GM19035 (cell line): ENCODE measurements at regions not wholly inside any gene's neighbourhood (a gene's known extent, or its start where the extent isn't known, plus 50 kb on each side); places are given as distances from the start of the nearest gene placed in this dataset.
"Not testable (repeated sequence)": the region's sequence is repeated elsewhere in the genome, so short reads cannot be mapped to it uniquely, and the experiment has no call there.

Experiments
- ATAC-seq: cut with Tn5 transposase; IDR thresholded peaks from one replicate; pipeline ENCODE4 v1.9.1; 2021; ENCODE audit not compliant: unreplicated experiment

- ATAC-seq = no peak
Observed at GRCh38 chr18:77329651-77330050, 80.0 kb downstream of the GALR1 start.

GRCh38 chr18:77334876-77335275, 85.2 kb downstream of the GALR1 start:
- no peak for ATAC-seq

GRCh38 chr18:77337604-77338003, 88.0 kb downstream of the GALR1 start:
- ATAC-seq = no peak

GRCh38 chr18:77339093-77339492, 89.4 kb downstream of the GALR1 start:
- ATAC-seq = no peak

GRCh38 chr18:77339623-77340022, 90.0 kb downstream of the GALR1 start:
- ATAC-seq = no peak

- no peak for ATAC-seq
Observed at GRCh38 chr18:77340815-77341214, 91.2 kb downstream of the GALR1 start.

GRCh38 chr18:77341527-77342325, 92.1 kb downstream of the GALR1 start:
- no peak for ATAC-seq

- ATAC-seq = no peak
Observed at GRCh38 chr18:77342736-77343135, 93.1 kb downstream of the GALR1 start.

- ATAC-seq = no peak
Observed at GRCh38 chr18:77343846-77344510, 94.3 kb downstream of the GALR1 start.

GRCh38 chr18:77344786-77345500, 95.3 kb downstream of the GALR1 start:
- ATAC-seq = no peak

- ATAC-seq = no peak
Observed at GRCh38 chr18:77346208-77346810, 96.7 kb downstream of the GALR1 start.

GRCh38 chr18:77353349-77353748, 103.7 kb downstream of the GALR1 start:
- ATAC-seq = not testable (repeated sequence)

GRCh38 chr18:77359561-77360314, 110.1 kb downstream of the GALR1 start:
- ATAC-seq = no peak

GRCh38 chr18:77360315-77361190, 110.9 kb downstream of the GALR1 start:
- ATAC-seq = no peak

- no peak for ATAC-seq
Observed at GRCh38 chr18:77361382-77361781, 111.7 kb downstream of the GALR1 start.

GRCh38 chr18:77365667-77366066, 116.0 kb downstream of the GALR1 start:
- no peak for ATAC-seq

GRCh38 chr18:77366067-77366719, 116.5 kb downstream of the GALR1 start:
- ATAC-seq = no peak

- ATAC-seq = no peak
Observed at GRCh38 chr18:77366720-77367641, 117.3 kb downstream of the GALR1 start.
